Vagina (tissue), 2 donors: ENCODE measurements at regions not wholly inside any gene's neighbourhood (a gene's known extent, or its start where the extent isn't known, plus 50 kb on each side); places are given as distances from the start of the nearest gene placed in this dataset.

Source experiments
- CTCF ChIP-seq, 3 experiments: fragments of 450-650 bp in 2 of 3; fragments of 200-600 bp in 1 of 3; sonication (generic) in 1 of 3; IDR thresholded peaks; one replicate each; pipeline ENCODE4 v1.5.1; 2017 to 2019; ENCODE audit warnings: antibody characterized with exemption in 3 of 3, mild to moderate bottlenecking in 2 of 3, moderate library complexity in 2 of 3
- POLR2A ChIP-seq, 2 donors: fragments of 450-650 bp; IDR thresholded peaks; one replicate each; pipeline ENCODE4 v1.6.1; 2017; ENCODE audit warnings: antibody characterized with exemption in 2 of 2, mild to moderate bottlenecking in 2 of 2, moderate library complexity in 2 of 2

- TF ChIP-seq CTCF (IDR thresholded peaks at IDR 0.05) (no peak), POLR2A (IDR thresholded peaks at IDR 0.05) (no peak)
These were observed 54.3 kb upstream of the FRMD6 start for GRCh38 chr14:51597261-51598001.
